SK-MEL-5 (cell line): ENCODE measurements at regions not wholly inside any gene's neighbourhood (a gene's known extent, or its start where the extent isn't known, plus 50 kb on each side); places are given as distances from the start of the nearest gene placed in this dataset.

Experiments used
- DNase-seq: peaks from one replicate; pipeline ENCODE4 v3.0.0-alpha.2; 2016; ENCODE audit warnings: low read depth, low spot score
- in situ Hi-C: cut with HindIII; loops from 2 replicates; pipeline ENCODE4 v1.10.0; 2016; ENCODE audit warnings: low sequenced_read_pairs, high pct_unique_total_duplicates, low pct_unique_long_range_greater_than_20kb

DNA sequence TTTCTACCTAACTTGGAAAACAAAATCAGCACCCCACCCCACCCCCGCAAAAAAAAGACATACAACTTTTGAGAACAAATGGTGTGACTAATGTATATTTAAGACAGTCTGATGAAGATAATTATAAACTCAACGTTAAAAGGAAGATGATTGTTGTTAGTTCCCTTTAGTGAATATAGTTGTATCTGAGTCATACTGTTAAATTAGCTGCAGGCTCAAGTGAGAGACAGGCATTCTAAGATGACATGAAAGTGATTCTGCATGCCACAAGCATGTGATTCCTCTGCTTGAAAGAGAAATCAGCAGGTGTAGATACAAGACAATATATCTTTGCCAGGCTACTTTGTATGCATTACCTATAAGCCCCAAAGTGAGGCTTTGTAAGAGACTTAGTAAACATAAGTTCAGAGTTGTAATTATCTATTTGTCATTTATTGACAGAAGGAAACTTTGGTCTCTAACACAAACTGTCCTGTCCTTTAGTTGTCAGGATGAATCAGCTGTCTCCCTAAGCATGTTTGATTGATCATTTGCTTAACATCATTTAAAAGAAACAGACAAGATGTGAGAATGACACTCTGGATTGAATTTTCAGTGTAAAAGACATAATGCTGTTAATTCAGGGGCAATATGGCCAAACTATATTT, 319.4 kb upstream of the HTR2A start:
- DNase-seq, result peak; percentile 2

DNA sequence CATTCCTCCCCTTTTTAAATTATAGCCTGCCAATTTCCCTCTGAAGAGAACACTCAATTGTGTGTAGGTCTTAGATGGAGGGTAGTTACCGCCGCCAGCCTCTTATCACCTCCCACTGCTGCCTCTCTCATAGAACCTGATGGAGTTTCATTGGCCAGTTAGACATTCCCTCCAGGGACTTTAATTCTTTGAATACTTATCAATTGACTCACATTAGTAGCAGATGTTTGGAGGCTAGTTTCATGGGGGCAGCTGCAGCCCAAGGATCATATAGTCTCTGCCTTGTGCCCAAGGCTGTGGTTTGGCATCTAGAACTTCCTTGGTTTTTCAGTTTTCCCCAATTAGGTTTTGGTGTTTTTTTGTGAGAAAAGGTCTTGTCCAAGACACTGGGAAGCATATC, 318.9 kb upstream of the HTR2A start:
- peak; percentile 9 for DNase-seq
- in situ Hi-C loops, result no loop called here

More for the DNA sequence above, 319.4 kb upstream of the HTR2A start:
- in situ Hi-C loops, result no loop called here

DNA sequence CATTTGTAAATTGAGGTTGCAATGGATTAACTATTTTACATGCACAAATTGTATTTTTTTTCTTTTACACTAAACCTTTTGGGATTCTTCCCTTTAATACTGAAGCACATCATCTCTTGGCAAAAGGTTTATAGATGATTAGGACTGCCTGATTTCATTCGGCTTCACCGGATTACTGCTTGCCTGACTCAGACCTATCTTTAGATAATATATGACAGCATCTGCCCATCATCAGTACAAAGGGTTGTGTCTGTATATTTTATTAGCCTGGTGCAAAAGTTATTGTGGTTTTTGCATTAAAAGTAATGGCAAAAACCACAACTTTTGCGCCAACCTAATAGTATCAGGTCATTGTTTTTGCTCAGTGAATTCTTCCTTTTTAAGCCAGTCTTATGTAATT, 316.2 kb upstream of the HTR2A start:
- no peak for DNase-seq

DNA sequence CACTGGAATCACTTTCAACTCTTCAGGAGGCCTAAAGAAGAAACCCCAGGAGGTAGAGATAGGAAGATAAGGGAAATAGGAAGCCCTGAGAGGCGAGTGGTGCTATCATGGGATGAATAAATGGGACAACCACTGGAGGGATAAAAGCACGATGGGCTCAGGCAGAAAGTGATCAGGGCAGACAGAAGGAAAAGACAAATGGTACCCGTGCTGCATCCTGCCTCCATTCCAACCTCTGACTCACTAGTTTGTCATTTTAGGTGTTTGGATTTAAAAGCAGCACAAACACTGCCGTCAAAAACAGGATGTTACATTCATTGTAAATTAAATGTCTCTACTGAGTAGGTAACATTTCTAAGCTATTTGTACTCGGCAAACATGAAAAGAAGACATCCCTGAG, 314.3 kb upstream of the HTR2A start:
- in situ Hi-C loops, result no loop called here
- no peak for DNase-seq

More for the DNA sequence above, 316.2 kb upstream of the HTR2A start:
- in situ Hi-C loops, result no loop called here

DNA sequence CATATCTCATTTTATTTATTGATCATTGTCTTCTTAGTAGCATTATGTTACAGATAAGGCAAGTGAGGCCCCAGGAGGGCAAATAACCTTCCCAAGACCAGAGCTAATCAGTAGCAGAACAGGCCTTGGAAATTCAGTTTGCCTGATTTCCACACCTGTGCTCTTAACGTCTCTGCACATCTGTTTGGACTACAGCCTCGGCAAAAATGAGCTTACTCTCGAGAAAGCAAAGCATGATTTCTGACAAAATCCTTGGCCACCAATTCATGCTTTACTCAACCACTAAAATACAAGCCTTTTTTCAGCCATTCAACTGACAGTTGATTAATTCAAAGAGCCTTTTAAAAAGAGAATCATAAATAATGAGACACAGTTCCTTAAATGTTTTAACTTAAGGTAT, 309.3 kb upstream of the HTR2A start:
- DNase-seq, result no peak
- in situ Hi-C loops, result no loop called here

DNA sequence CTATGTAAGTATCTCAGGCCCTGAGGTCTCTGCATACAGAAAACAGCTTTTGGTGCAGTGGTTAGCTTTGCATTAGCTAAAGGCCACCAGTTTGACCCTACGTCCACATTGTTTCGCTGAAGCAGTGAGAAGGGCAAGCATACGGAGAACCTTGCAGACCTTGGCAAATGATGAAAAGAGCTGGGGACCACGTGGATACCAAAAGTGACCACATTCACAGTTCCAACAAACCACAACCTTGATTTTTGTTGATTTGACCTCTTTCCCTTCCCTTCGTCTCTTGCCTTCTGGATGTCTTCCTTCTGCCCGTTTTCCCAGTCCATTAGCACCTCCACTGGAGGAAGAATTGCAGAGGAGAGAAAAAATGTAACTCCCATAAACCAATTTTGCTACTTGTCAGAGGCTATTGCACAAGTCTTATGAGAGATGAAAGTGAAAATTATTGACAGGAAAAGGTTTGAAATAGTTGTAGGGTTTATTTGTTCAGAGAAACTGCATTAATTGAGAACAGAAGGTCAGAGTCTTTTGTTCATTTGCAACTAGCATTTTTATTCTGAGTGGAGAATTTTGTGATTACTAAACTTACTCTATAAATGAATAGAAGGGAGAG, 293.9 kb upstream of the HTR2A start:
- in situ Hi-C loops, result no loop called here
- DNase-seq, result no peak

DNA sequence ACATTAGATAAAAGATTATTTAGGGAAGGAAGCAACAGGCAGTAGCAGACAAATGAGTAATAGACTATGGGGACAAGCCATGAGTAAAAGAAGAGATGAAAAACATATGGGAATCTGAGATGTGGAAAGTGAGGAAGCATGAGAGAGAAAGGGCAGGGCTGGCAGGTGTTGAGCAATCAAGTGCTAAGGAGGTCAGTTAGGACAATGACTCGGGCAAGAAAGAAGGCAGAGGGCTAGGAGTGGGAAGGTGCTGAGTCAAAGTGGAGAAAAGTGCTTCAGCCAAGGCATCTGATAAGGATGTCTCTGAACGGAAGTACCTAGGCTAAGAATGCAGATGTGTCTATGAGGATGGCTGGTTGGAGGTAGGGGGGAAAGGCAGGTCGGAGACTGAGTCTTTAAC, 291.9 kb upstream of the HTR2A start:
- in situ Hi-C loops, result no loop called here
- no peak for DNase-seq

DNA sequence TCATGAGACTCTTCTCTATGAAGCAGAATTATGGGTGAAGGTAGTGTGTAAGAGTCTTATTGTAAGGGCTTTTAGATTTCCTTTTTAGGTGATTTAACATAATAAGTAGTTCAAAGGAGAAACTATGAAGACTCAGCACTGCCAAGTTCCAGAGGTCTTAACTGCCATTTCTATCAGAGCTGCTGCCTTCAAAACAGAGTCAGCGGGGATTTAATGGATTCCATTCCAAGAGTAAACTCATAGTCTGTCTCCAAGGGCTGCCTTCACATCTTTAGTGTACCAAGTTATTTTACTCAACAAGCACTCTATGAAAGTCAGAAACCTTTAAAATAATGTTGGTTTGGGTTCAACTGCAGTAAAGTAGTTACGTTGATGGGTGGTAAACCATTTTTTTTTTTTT, 289.6 kb upstream of the HTR2A start:
- no peak for DNase-seq
- in situ Hi-C loops, result no loop called here

DNA sequence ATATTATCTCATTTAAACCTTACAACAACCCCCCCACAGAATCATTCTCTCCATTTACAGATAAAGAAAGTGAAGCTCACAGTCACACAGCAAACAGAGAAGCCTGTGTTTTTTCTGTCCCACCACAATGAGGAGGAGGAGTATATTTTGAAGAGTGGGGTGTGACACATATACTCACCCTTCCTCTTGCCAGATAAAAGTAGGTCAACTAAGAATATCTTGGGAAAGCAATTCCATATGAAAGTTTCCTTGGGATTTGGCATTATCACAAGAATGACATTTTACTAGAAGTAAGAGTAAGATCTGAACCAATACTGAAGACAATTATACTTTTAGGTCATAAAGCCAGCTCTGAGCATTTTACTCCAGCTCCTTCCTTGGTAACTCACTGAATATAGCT, 287.5 kb upstream of the HTR2A start:
- DNase-seq, result no peak
- in situ Hi-C loops, result no loop called here

DNA sequence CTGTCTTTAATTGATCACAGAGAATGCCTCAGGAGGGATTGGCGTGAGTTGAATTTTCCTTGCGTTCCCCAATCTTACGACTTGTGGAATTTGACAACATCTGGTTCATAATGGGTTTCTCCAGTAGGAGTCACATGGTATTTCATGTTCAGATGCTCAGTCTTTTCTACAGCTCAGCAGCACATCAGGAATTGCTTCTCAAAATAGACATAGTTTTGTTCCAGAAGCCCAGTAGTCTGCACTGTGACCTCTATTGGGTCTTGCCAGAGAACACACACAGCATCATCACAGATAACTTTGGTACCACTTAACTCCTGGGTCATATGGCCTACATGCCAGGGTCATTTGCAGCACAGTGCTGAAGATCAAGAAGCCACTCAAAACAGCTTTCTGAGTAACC, 282.5 kb upstream of the HTR2A start:
- in situ Hi-C loops, result no loop called here
- no peak for DNase-seq

DNA sequence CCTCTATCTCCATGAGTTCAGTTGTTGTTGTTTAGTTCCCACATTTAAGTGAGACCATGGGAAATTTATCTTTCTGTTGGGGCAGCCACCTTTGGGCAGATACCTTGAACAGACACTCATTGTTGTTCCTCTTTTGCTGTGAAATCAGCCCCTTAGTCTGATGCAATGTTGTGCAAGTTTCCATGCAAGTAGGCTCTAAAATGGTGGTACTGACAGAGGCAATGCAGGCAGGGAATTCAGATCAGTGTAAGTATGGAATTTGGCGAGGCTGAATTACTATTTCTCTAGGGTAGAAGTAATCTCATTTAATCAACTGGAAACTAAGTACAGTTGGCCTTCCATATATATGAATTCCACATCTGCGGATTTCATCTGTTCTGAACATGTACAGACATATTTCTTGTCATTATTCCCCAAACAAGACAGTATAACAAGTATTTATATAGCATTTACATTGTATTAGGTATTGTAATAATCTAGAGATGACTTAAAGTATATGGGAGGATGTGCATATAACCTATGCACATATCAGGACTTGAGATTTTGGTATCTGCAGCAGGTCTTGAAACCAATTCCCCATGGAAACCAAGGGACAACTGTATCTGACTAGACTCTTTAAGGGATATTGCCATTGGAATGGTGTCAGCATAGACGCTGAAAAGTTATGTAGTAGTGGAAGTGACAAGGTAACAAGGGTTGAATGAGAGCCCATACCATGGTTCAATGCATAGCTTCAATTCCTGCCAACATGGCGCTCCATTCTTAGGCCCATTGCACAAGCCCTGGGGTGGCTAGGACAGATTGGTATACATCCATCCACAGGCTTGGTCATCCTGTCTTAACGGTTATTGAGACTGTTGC, 281.5 kb upstream of the HTR2A start:
- in situ Hi-C loops, result no loop called here

DNA sequence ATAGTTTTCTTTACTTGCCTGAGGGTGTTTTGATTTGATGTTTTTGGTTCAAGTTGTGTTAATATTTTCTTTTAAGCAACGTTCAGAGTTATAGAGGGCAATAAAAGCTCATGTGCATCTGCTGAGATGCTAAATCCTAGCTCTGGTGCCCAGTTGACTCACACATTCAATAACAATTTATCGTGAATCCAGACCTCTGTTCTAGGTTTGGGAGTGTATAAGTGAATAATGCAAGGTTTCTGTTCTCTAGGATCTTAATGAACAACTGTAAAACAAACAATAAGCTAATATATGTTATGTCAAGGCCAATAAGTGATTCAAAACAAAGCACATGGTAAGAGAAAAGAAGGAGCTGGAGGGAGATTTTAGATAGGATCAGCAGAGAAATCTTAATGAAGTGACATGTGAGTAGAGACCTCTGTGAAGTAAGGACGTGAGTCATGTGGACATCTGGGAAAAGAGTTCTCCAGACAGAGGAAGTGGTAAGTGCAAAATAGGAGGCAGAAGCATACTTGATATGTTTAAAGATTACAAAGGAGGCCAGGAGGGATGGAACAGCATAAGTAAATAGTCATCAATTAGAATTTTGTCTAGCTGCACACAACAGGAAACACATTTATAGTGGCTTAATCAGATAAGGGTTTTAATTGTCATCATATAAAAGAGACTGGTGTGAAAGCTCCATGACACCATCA, 278.5 kb upstream of the HTR2A start:
- DNase-seq, result no peak
- in situ Hi-C loops, result no loop called here

More for the DNA sequence above, 281.5 kb upstream of the HTR2A start:
- DNase-seq, result no peak

DNA sequence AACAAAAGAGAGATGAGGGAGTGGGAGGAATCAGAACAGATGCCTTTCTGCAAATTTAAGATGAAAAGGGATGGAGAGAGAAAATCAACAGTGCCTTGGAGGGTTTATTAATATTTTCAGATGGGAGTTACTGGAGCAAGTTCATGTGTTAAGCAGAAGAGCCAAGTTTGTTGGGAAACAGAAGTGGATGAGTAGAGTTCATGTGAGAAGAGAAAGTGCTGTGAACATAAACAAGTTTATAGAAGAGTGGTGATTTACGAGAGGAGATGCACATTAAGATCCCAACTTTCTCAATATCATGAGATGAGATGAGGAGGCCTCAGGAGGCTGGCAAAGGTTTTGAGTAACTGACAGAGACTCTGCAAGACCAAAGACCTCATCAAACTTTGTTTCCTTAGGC, 274.1 kb upstream of the HTR2A start:
- no peak for DNase-seq
- in situ Hi-C loops, result no loop called here

DNA sequence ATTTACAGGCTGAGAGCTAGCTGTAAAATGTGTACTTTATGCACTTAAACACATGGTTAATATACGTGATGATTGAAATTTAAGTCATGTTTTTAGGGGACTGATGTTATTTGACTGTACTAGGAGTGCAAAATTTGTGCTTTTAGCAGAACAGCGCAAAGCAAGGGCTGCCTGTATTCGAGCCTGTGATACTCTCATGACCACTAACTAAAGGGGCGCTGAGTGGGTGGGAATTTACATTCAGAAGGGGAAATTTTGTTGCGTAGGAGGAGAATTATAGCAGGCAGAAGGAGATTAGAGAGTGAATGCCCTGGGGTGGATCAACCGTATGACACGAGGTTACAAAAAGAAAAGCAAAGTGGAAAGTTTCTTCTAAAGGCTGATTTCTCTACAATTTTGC, 271.8 kb upstream of the HTR2A start:
- DNase-seq, result peak; percentile 8
- in situ Hi-C loops, result no loop called here

DNA sequence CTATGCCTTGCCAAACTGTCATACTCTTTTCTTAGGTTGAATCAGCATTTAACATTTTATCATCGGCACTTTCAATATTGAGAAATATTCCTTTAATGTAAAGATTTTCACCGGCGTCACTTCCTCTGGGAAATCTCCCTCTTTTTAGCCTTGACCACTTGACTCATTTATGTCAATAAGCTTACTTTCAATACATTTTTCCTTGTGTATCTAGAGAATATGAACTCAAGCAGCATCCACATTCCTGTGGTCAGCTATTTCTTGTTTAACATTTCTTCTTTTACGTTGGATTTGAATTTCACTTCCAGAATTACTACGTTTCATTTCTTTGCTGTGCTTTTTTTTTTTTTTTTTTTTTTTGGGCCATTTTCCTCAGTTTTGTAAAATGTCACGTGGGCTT, 271.2 kb upstream of the HTR2A start:
- in situ Hi-C loops, result no loop called here
- peak; percentile 5 for DNase-seq

DNA sequence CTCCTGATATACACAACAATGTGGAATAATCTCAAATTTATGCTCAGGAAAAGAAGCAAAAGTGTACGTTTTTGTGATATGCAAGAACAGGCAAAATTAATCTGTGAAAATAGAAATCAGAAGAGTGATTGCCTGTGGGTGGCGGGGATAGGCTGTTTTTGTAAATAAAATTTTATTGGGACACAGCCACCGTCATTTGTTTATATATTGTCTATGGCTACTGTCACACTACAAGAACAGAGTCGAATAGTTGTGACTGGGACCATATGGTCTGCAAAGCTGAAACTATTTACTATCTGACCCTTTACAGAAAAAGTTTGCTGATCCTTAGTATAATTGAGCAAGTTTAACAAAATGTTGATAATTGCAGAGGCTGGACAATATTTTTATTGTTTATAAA, 269.5 kb upstream of the HTR2A start:
- no peak for DNase-seq
- in situ Hi-C loops, result no loop called here

DNA sequence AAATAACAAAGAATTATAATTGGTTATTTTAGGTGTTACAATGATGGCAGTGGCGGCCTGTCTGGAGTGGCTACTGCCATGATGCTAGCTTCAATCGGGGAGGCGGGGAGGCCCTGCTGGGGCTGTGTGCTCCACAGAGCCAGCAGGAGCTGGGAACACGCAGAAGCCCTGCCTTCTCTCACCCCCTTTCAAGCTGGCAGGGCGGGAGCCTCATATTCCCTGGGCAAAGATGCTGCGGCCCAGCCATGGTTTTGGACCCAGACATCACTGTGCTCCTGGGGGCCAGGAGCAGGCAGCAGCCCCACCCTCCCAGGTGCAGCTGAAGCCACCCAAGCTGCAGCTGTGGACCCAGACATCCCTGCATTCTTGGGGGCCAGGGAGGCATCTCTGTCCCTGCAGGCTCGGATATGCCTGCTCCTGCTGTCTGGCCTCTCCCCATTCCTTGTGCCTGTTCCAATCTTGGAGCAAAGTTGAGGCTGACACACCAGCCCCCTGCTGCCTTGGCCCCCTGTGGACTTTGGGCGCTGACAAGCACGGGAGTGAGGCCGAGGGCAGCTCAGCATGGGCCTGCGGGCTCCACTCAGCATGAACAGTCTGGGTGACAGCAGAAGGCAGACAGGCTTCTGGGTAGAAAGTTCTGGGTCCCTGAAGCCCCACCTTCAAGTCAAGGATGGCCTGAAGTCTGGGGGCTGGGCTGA, 263.1 kb upstream of the HTR2A start:
- in situ Hi-C loops, result no loop called here
- DNase-seq, result no peak

DNA sequence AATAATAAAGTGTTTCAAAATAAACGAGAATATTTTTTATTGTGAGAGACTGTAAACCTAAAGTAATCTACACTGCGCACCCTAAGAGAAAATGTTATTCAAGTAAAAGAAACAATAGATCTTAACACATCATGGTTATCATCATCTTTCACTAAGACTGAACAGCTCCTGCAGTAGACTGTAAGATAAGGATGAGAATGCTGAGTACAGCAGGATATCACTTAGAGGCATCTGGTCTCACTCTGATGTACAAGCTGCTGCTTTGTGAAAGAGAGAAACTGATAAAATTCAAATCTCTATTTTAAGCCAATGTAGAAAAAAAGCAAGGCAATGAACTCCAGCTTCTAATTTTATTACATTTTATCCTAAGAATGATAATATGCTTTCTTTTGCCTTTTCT, 261.7 kb upstream of the HTR2A start:
- in situ Hi-C loops, result no loop called here

More for the DNA sequence above, 261.7 kb upstream of the HTR2A start:
- DNase-seq, result no peak
